ENCODE measurements at regions not wholly inside any gene's neighbourhood (a gene's known extent, or its start where the extent isn't known, plus 50 kb on each side); places are given as distances from the start of the nearest gene placed in this dataset.
"Not testable (repeated sequence)": the region's sequence is repeated elsewhere in the genome, so short reads cannot be mapped to it uniquely, and the experiment has no call there.

DNA sequence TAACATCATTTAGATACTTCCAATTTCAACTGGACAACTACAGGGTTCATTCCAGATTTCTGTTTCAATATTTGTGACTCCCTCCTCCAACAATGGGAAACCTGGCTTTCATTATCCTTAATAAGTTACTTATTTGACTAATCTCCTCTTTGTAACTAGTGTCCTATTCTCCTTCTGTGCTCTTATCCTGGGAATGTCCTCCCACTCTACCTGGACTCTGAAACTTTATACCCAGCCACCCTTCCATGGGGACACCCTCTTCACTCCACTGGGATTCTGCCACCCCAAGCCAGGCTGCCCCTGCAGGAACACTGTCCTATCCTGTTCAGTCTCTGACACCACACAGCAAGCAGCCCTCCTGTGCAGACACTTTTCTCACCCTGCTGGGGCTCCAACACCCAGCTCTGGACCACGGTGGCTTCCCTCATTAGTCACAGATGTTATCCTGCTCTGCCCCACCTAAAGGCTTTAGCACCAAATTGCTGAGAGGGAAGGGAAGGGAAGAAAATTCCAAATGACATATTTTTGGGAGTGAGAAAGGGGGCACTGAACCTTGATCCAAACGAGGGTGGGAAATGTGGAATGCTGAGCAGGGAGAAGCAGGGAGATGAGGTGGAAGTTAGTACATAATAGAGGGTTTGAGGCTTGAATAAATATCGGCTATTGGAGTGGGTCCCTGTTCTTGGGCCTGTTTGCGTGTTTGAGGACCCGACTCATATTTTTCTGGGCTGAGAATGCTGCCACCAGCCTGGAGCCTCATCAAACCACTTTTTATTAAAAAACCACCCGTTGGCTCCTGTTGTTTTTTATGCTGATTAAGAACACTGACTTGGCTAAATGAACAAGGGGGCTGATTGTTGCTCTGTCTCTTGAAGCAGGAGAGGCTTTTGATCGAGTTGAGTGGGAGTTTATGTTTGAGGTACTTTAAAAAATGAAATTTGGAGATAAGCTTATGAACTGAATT is 54.0 kb upstream of the AKIRIN2 start:
- no peak for DNase-seq

- no peak for DNase-seq
These were observed 52.8 kb upstream of the AKIRIN2 start for GRCh38 chr6:87754828-87755227.

- no peak for DNase-seq
These were observed 51.2 kb upstream of the AKIRIN2 start for GRCh38 chr6:87753131-87753685.

- not testable (repeated sequence) for DNase-seq
These were observed 50.5 kb upstream of the AKIRIN2 start for GRCh38 chr6:87752503-87752902.
